ENCODE measurements at regions not wholly inside any gene's neighbourhood (a gene's known extent, or its start where the extent isn't known, plus 50 kb on each side); places are given as distances from the start of the nearest gene placed in this dataset.

GRCh38 chr22:22742641-22743040 is 98.2 kb downstream of the GGTLC2 start:
- DNase-seq (ENCODE audit: low spot score): no peak
- Mint-ChIP-seq H3K36me3 (ENCODE audit: low read depth) (no peaks in the 10 kb centered on the region), H3K27me3 (ENCODE audit: low read depth) (peaks cover 34% of the 10 kb centered on the region), H3K9me3 (no peaks in the 10 kb centered on the region), H3K4me3 (ENCODE audit: low read depth) (no peak overlapping the region), H3K27ac (no peak overlapping the region), H3K4me1 (ENCODE audit: low read depth) (peaks cover 1% of the 10 kb centered on the region)
- intact Hi-C loops (cut with micrococcal nuclease): loop anchor here (10.0 kb wide), 1 partner anchor 48 kb away; no protein-coding TSS in a partner anchor

DNA sequence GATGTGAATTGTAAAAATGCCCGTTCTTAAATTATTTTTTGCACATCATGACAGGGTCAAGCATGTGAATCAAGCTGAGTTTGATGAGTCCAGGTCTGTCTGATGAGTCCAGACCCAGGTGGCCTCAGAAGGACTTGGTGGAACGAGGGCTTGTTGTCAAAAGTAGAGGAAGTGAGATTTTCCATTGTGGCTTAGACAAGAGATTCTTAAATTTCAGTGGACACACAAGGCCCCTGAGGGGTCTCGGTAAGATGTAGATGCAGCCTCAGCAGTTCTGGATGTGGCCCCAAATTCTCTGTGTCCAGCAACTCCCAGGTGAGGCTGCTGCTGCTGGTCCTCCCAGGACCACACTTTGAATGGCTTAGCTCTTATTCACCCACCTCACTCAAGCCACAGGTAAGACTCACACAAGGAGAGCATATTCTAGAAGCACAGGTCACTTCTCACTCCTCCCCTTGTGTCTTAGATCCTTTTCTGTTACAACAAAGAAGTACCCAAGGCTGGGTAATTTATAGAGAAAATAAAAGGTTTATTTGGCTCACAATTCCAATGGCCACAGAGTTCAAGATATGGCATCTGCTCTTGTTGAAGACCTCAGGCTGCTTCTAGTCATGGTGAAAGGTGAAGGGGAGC is 98.8 kb downstream of the GGTLC2 start:
- DNase-seq (ENCODE audit: low spot score): no peak
- no peak overlapping the region for H3K27ac Mint-ChIP-seq
- peaks cover 1% of the 10 kb centered on the region for H3K4me1 Mint-ChIP-seq (ENCODE audit: low read depth)

GRCh38 chr22:22744412-22745224 is 100.2 kb downstream of the GGTLC2 start:
- Mint-ChIP-seq H3K9me3 (no peaks in the 10 kb centered on the region), H3K27me3 (ENCODE audit: low read depth) (peaks cover 32% of the 10 kb centered on the region), H3K4me3 (ENCODE audit: low read depth) (no peak overlapping the region), H3K4me1 (ENCODE audit: low read depth) (peaks cover 1% of the 10 kb centered on the region), H3K36me3 (ENCODE audit: low read depth) (no peaks in the 10 kb centered on the region), H3K27ac (no peak overlapping the region)
- no peak for DNase-seq (ENCODE audit: low spot score)
- intact Hi-C loops (cut with micrococcal nuclease): loop anchor here (5.0 to 10.0 kb wide), 2 partner anchors 32 to 50 kb away; no protein-coding TSS in a partner anchor

More for the DNA sequence above, 98.8 kb downstream of the GGTLC2 start:
- no peaks in the 10 kb centered on the region for H3K9me3 Mint-ChIP-seq
- peaks cover 35% of the 10 kb centered on the region for H3K27me3 Mint-ChIP-seq (ENCODE audit: low read depth)
- intact Hi-C loops (cut with micrococcal nuclease): loop anchor here (10.0 kb wide), 1 partner anchor 48 kb away; no protein-coding TSS in a partner anchor
- H3K36me3 Mint-ChIP-seq (ENCODE audit: low read depth): no peaks in the 10 kb centered on the region
- no peak overlapping the region for H3K4me3 Mint-ChIP-seq (ENCODE audit: low read depth)

DNA sequence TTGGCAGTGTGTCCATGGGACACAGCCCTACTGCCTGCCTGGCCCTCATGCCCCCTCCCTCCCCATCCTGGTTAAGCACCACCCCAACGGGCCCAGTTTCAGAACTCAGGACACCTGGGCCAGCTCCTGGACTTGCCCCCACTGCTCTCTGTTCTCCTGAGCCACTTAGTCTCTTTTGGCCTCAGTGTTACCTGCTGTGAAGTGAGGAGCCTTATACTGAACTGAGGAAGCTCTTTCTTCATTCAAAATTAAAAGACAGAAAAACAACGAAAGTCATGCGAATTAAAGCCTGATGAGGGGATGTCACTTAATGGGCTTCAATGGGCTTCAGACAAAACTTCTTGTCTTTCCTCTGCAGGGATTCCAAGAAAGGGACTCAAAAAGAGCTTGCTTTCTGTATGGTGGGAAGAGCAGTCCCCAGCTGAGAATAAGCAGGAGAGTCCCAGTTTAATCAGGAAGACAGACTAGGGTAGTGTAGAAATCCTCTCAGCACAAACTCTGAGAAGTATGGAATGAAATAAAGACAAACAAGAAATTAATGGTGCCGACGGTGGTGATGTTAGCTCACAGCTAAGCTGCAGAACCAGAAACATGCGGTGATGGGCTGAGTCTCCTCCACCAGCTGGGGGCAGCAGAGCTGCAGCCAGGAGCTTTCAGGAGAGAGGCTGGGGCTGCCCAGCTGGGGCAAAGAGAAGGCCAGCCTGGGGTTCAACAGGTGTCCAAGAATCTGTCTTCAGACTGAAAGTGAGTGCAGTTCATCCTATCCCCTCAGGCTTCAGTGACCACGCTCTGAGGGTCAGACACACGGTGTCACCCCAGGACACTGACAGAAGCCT is 101.0 kb downstream of the GGTLC2 start:
- intact Hi-C loops (cut with micrococcal nuclease): loop anchor here (5.0 to 10.0 kb wide), 2 partner anchors 33 to 51 kb away; no protein-coding TSS in a partner anchor
- Mint-ChIP-seq H3K4me1 (ENCODE audit: low read depth) (peaks cover 1% of the 10 kb centered on the region), H3K27ac (no peak overlapping the region), H3K27me3 (ENCODE audit: low read depth) (peaks cover 25% of the 10 kb centered on the region), H3K4me3 (ENCODE audit: low read depth) (no peak overlapping the region), H3K36me3 (ENCODE audit: low read depth) (no peaks in the 10 kb centered on the region), H3K9me3 (no peaks in the 10 kb centered on the region)
- DNase-seq (ENCODE audit: low spot score): no peak

DNA sequence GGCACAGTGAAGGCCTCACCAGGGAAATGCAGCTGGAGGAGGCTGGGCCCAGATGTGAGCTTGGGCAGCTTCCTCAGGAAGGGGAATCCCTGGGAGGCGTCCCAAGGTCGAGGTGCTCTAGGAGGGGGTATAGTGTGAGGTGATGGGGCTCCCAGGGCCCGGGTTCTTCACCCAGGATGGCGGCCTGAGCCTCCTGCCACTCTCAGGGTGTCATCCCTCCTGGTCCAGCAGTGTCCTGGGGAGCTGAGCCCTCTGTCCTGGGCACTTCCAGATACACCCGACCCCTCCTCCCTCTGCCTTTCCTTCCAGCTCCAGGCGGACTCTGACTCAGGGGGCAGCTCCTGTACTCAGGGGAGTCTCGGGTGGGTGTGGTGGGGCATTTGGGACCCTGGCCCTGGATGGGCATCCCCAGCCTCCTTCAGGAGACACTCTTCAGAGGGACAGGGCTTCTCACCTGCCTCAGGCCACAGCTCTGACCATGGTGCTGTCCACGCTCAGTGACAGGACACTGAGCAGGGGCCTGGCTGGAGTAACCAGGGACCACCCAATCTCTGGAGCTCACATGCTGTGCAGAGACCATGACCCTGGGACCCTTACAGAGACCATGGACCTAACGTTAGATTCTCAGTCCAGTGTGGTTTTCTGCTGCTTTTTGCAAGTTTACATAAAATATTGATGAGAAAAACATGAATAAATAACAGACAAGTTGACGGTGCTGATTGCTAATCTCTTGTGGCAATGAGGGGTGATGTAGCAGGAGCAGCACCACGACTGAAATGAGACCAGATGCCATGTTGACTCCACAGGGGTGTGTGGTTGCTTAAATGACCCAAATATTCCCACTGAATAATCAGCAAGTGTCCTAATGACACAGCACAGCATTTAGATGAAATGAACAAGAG is 101.9 kb downstream of the GGTLC2 start:
- intact Hi-C loops (cut with micrococcal nuclease): loop anchor here (5.0 to 10.0 kb wide), 2 partner anchors 34 to 52 kb away; no protein-coding TSS in a partner anchor
- Mint-ChIP-seq H3K4me3 (ENCODE audit: low read depth) (no peak overlapping the region), H3K9me3 (no peaks in the 10 kb centered on the region), H3K36me3 (ENCODE audit: low read depth) (no peaks in the 10 kb centered on the region), H3K27ac (no peak overlapping the region), H3K27me3 (ENCODE audit: low read depth) (peaks cover 19% of the 10 kb centered on the region), H3K4me1 (ENCODE audit: low read depth) (peaks cover 1% of the 10 kb centered on the region)
- no peak for DNase-seq (ENCODE audit: low spot score)

- no peak for DNase-seq (ENCODE audit: low spot score)
- peaks cover 1% of the 10 kb centered on the region for H3K4me1 Mint-ChIP-seq (ENCODE audit: low read depth)
- no peak overlapping the region for H3K4me3 Mint-ChIP-seq (ENCODE audit: low read depth)
- intact Hi-C loops (cut with micrococcal nuclease): loop anchor here (5.0 to 10.0 kb wide), 2 partner anchors 35 to 52 kb away; no protein-coding TSS in a partner anchor
- no peaks in the 10 kb centered on the region for H3K36me3 Mint-ChIP-seq (ENCODE audit: low read depth)
- no peaks in the 10 kb centered on the region for H3K9me3 Mint-ChIP-seq
- H3K27ac Mint-ChIP-seq: no peak overlapping the region
- H3K27me3 Mint-ChIP-seq (ENCODE audit: low read depth): peaks cover 15% of the 10 kb centered on the region
Measured at GRCh38 chr22:22746963-22747933, 102.8 kb downstream of the GGTLC2 start.

- Mint-ChIP-seq H3K4me1 (ENCODE audit: low read depth) (peaks cover 3% of the 10 kb centered on the region), H3K27me3 (ENCODE audit: low read depth) (peaks cover 10% of the 10 kb centered on the region), H3K4me3 (ENCODE audit: low read depth) (no peak overlapping the region), H3K36me3 (ENCODE audit: low read depth) (no peaks in the 10 kb centered on the region), H3K9me3 (no peaks in the 10 kb centered on the region), H3K27ac (no peak overlapping the region)
- intact Hi-C loops (cut with micrococcal nuclease): loop anchor here (5.0 to 10.0 kb wide), 2 partner anchors 36 to 54 kb away; no protein-coding TSS in a partner anchor
- no peak for DNase-seq (ENCODE audit: low spot score)
Measured at GRCh38 chr22:22748297-22748743, 103.9 kb downstream of the GGTLC2 start.

GRCh38 chr22:22748756-22749155 is 104.3 kb downstream of the GGTLC2 start:
- intact Hi-C loops (cut with micrococcal nuclease): loop anchor here (5.0 to 10.0 kb wide), 2 partner anchors 36 to 54 kb away; no protein-coding TSS in a partner anchor
- peaks cover 5% of the 10 kb centered on the region for H3K4me1 Mint-ChIP-seq (ENCODE audit: low read depth)
- H3K27me3 Mint-ChIP-seq (ENCODE audit: low read depth): peaks cover 7% of the 10 kb centered on the region
- H3K4me3 Mint-ChIP-seq (ENCODE audit: low read depth): no peak overlapping the region
- H3K9me3 Mint-ChIP-seq: no peaks in the 10 kb centered on the region
- H3K27ac Mint-ChIP-seq: no peak overlapping the region
- no peak for DNase-seq (ENCODE audit: low spot score)
- no peaks in the 10 kb centered on the region for H3K36me3 Mint-ChIP-seq (ENCODE audit: low read depth)

- intact Hi-C loops (cut with micrococcal nuclease): loop anchor here (5.0 to 10.0 kb wide), 2 partner anchors 37 to 54 kb away; no protein-coding TSS in a partner anchor
- Mint-ChIP-seq H3K4me3 (ENCODE audit: low read depth) (no peak overlapping the region), H3K27ac (no peak overlapping the region)
Measured at GRCh38 chr22:22749167-22749758, 104.8 kb downstream of the GGTLC2 start.

DNA sequence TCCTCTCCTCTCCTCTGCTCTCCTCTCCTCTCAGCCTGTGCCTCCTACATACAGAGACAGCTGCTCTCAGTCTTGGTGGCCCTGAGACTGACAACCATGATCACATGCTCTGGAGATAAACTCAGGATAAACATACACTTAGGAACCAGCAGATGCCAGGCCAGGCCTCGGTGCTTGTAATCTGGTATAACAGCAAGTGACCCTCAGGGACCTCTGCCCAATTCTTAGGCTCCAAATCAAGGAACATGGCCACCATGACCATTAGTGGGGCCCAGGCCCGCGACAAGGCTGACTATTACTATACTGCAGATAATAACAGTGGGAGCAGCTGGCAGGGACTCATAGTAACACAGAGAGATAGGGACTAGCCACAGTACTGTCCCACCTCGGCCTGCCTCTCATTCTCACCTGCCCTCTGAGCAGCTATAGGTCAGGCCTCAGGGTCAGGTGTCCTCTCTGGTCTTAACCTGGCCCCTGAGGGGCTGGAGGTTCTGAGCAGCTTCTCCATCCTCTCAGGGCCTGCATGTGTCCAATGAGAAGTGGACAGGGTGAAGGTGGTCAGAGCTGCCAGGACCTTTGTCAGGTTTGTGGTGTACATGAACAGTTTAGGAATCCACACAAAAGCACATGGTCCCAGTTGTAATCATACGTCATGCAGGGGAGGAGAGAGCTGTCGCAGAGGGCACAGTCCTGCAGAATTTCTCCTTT is 106.1 kb downstream of the GGTLC2 start:
- no peak overlapping the region for H3K27ac Mint-ChIP-seq
- H3K4me1 Mint-ChIP-seq (ENCODE audit: low read depth): peaks cover 4% of the 10 kb centered on the region
- no peaks in the 10 kb centered on the region for H3K9me3 Mint-ChIP-seq
- DNase-seq (ENCODE audit: low spot score): no peak
- H3K36me3 Mint-ChIP-seq (ENCODE audit: low read depth): no peaks in the 10 kb centered on the region
- no peak overlapping the region for H3K4me3 Mint-ChIP-seq (ENCODE audit: low read depth)
- intact Hi-C loops (cut with micrococcal nuclease): no loop called here
- H3K27me3 Mint-ChIP-seq (ENCODE audit: low read depth): peaks cover 3% of the 10 kb centered on the region

More at GRCh38 chr22:22749167-22749758, 104.8 kb downstream of the GGTLC2 start:
- Mint-ChIP-seq H3K4me1 (ENCODE audit: low read depth) (peaks cover 5% of the 10 kb centered on the region), H3K36me3 (ENCODE audit: low read depth) (no peaks in the 10 kb centered on the region), H3K9me3 (no peaks in the 10 kb centered on the region), H3K27me3 (ENCODE audit: low read depth) (peaks cover 3% of the 10 kb centered on the region)
- no peak for DNase-seq (ENCODE audit: low spot score)
